Stimulated activated CD4-positive, alpha-beta T cell treated with anti-CD3 and anti-CD28 coated beads, Interleukin-4, amount 100 ng/mL, for 48 hours (primary cell): ENCODE measurements at regions not wholly inside any gene's neighbourhood (a gene's known extent, or its start where the extent isn't known, plus 50 kb on each side); places are given as distances from the start of the nearest gene placed in this dataset.

Experiments
- DNase-seq, 2 donors: peaks; one replicate each; pipeline ENCODE4 v3.0.0-alpha.2; 2020; ENCODE audit warnings: low read depth in 2 of 2

DNA sequence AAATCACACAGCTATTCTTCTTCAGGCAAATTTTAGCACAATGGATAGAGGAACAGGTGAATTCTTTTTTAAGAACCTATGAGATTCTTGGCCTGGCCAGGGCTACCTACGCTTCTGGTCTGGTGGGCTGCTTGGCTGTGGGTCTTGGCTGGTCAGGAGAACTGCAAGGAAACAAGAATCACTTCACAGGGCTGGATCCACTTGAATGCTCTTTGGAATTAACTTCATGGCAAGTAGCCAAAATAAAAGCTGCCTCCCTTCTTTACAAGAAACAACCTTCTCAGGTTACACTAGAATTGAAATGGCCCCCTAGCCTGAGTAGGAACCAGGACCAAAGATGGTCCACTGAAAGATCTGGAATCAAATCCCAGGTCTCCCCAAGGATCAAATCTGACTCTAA lies 519.1 kb downstream of the IQCM start:
- no peak for DNase-seq

DNA sequence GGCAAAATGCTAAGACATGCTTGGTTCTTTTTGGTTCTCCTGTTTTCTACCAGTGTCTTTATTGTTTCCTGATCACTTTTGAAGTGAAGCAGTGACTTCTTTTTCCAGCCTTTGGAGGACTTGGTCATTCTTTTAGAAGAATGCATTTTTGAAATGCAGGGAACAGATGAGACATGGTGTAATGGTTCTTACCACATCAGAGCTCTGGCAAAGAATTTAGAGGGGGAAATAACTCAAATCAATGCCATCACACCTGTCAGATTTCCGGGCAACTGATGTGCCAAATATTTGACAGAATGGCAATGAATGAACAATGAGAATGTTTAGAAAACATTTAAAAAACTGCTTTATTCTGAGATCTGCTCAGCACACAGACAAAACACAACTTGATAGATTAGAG lies 519.6 kb downstream of the IQCM start:
- DNase-seq, result no peak

DNA sequence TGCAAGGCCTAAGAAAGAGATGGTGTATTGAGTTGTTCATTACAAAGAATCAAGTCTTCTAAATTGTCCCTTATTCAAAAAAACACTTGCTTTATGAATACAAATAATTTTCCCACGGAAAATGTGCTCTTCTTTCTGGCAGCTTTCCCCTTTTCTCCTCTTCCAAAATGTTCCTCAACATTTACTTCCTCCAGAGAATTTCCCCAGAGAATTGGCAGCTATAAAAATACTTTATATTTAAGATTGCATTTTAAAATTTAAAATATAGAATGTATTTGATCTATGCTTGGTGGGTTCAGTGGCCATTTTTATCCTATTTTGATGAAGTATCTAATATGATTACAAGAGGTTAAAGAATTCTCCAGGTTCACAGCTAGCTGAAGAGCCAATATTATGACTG lies 521.0 kb downstream of the IQCM start:
- DNase-seq, result no peak

DNA sequence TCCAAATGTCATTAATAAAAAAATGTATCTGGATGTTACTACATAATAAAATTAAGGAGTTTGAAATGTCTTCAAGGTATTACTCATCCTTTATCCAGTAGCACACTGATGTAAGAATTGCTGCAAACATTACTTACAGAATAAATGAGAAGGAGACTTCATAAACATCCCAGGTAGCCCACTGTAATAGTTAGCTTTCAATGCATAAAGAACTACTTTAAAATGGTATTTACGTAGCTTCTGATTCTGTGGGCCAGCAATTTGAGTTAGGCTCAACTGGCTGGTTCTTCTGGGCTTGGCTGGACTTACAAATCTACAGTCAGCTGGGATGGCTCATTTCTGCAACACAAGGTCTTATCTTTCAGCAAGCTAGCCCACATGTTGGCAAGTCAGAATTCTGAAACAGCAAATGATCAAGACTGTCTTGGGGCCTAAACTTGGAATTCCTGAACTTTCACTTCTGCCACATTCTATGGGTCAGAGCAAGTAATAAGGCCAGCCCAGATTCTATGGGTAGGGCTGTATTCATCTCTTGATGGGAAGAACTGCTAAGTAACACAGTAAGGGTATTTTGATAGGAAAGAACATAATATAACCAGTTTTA lies 522.5 kb downstream of the IQCM start:
- no peak for DNase-seq

DNA sequence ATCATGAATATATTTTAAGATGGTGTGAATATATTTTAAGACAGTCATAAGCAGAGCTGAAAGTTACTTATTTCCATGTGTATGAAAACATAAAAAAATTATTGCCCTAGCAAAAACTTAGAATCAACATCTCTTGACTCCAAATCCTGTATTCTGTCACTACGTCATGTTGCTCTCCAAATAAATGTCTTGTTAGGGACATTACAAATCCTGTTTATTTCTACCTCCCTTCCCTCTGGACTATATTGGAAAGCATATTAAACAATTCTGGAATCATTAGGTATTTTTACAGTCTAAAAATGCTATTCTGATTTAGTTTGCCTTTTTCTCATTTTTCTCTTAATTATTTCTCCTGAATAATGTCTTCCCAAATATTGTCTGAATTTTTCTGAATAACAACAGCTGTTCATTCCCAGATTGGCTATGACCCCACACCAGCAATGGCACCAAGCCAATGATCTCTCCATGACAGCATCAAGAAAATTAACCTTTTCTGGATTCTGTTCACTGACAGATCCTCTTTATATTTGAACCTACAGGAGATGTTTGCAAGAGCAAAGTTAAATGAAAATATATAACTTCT lies 523.1 kb downstream of the IQCM start:
- DNase-seq, result no peak

DNA sequence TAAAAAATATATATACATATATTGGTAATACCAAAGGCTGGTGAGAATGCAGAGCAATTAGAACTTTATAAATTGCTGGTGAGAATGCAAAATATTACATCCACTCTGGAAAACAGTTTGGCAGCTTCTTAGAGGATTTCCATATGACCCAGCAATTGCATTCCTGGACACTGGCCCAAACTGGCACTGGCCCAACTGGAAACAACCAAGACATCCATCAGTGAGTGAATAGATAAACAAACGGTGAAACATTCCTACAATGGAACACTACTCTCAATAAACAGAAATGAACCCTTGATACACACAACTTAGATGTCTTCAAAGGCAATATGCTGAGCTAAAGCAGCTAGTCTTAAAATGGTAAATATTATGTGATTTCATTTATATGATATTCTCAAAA lies 524.2 kb downstream of the IQCM start:
- DNase-seq, result no peak

DNA sequence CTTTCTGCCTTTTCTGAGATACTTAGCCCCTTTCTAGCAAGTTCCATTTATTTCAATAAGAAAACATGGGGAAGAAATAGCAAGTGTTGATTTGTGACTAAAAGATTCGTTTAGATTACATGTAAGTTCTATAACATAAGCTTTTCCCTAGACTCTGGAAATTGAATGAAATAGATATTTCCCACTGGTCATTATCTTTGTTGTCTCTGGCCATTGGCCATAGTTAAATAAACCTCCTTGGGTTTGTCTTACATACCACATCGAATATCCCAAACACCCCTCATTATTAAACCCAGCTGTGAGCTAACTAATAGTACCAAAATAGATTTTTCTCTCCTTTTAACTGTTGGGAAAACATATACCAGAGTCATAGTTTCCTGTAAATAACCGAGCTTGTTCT lies 534.8 kb downstream of the IQCM start:
- DNase-seq, result no peak

DNA sequence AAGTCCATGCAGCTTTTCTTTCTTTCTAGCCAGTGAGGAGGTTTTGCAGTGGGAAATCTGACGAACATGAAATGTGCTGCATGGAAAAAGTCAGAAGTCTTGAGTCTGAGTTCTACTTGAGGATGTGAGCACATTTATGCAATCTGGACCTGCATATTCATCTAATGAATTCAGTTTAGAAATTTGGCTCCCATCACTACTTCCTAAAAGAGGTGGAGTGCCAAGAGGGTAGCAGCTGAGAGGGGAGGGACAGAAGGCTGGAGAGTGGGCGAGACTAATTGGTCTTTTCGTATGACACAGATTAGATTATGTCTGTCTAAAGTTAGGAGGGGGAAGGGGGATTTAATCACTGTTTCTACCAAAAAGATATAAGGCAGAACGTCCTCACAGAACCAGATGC lies 535.9 kb downstream of the IQCM start:
- no peak for DNase-seq

DNA sequence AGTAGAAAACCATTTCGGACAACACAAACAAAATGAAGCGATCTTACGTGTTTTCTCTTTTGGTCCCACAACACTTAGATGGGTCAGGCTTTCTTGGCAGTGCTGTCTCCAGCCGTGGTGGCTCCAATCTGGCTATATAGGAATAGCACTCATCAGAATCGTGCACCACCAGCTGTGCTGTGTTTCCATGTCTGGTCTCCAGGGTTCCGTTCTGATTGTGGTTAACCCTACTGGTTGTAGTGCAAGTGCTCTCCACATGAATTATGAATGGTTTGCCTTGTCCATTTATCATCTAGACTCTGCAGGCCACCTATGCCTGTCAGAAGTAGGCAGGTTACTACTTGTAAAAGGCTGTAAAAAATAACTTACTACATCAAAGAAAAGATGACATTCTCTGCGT lies 536.3 kb downstream of the IQCM start:
- no peak for DNase-seq

DNA sequence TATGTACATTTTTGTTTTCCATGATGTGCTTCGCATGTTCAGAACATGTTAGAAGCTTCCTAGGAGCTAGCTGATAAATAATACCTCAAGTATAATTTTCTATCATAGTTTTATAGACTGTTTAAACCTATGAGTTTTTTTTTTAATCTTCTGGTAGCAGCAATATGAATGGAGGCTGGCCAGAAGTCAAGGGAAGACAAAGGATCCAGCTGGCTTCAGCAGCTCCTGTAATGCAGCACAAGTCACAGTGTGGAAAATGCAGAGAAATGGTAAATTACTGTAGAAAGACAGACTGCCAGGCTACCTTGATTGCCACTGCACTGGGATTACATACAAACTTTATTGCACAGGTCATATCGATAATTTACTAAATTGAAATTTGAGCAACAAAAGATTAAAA lies 537.9 kb downstream of the IQCM start:
- DNase-seq, result no peak

DNA sequence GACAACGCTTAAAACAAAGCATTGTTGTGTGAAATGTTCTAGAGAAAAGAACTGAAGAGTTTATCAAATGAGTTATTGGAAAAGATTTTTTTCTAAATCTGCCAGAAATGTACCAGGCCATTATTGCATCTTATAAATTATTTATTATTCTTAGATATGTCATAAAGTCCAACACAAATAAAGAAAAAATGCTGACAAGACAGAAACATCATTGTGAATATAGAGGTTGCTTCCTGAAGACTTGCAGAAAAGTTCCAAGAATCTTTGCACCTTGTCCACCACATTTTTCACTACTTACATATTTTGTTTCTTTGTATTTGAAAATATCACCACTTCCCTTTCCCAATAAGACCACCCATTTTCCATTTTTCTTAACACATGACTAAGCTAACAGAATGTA lies 545.8 kb downstream of the IQCM start:
- DNase-seq, result no peak

DNA sequence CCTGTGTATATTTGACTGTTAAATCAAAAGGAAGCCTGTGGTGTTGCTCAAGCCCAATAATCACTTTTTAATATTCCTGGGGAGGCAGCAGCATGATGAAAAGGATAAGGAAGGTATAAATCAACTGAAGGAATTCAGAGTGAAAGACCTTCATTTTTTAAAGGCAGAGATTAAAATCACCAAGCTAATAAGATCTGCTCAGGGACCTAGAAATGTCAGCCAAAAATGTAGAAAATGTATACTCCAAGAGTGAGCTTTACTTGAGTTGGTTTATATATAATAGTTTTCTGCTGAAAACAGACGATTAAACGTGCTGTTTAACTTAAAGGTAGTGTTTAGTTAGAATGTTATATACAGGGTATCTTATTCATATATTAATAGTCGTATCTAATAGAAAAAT lies 549.3 kb downstream of the IQCM start:
- DNase-seq, result no peak

DNA sequence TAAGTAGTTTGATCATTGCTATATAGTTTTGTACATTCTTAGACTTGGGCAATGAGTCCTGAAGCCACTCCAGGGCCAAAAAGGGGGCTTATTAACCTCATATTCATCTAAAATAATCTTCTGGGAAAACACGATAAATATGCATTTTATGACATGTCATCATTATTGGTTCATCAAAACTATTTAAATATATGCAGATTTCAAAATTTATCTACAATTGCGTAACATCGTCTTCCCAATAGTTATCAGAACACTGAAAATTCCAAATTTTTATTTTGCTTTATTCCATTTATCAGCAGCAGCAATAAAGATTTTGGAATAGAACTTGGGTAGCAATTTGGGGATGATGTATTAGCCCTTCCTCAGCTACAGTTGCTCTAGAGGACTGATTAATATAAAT lies 550.0 kb downstream of the IQCM start:
- DNase-seq, result no peak

DNA sequence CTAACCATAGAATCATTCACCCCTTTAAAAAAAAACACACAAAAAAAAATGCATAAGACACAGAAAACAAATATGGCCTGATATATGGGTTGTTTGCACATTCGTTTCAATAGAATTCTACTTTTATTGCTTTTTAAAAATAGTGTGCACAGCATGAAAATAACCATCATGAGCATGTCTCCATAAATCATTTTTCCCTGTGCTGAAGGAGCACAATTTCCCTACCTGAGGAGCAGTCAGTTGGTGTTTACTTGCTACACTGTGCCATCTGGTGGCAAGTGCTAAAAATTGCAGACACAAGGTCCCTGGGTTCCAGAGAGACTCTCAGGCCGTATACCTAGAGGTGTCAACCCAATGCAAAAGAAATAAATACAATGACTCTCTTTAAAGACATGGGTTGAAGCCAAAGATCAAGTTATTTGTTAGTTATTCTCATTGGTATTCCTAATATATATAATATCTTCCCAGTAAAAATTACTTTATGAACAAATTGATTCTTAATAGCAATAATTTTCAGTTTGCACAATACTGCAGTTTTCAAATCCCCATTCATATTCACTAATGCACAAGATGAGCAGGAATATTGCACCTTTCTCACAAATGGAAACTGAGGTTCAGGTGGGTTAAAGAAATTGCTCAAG lies 551.4 kb downstream of the IQCM start:
- DNase-seq, result no peak

DNA sequence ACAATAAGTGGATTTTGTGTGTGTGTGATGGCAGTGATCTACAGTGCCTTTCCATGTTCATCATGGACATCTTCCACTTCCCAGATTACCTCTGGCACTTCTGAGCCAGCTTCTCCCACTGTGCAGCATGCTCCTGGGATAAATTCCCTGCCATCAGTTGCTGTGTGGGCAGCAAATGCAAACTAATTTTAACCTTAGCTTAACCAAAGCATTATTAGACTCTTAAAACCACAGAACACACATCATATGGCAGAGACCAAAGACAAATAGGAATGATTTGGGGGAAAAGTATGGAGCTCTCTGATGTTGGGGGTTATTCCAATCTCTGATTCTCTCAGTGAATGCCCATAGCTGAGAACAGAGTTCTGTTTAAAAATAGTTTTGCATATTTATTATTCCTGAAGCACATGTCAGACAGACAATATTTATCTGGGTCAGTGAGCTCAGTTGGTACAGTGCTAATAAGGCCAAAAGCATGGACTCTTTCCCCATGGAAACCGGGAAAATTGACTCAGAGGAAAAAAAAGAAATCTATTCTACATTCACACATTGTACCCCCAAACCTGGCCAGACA lies 567.4 kb downstream of the IQCM start:
- DNase-seq, result no peak

DNA sequence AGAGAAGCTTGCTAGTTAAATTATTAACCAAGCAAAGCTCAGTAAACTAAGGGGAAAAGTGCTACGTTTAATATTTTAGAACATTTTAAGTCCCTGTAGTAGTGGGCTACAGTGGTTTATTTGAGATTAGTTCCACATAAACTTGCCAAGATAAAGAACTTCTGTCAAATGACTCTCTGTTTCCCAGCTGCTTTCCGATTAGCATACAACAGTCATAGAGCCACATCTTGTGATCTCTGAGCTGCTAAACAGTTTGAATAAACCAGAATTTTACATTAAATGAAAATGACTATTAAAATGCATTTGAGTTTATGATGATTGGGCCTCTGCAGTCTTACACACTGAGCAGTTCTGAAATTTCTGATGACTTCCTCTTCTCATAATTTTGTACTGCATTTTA lies 568.5 kb downstream of the IQCM start:
- DNase-seq, result no peak

DNA sequence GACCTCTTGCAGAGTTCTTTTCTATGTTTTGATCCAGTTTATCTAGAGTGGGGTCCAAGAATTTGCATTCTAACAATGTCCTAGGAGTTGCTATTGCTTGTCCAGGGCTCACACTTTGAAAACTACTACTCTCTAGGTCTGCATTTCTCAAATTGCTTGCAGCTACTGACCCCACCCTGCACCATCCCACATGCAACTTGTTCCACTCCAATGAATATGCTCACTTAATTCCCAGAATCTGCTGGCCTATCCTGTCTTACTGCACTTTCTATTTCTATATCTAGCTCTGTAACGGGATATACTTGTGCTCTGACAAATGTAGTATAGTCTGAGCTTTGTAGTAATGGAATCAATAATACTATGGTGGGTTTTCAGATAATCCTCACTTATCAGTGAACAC lies 570.3 kb downstream of the IQCM start:
- DNase-seq, result no peak

DNA sequence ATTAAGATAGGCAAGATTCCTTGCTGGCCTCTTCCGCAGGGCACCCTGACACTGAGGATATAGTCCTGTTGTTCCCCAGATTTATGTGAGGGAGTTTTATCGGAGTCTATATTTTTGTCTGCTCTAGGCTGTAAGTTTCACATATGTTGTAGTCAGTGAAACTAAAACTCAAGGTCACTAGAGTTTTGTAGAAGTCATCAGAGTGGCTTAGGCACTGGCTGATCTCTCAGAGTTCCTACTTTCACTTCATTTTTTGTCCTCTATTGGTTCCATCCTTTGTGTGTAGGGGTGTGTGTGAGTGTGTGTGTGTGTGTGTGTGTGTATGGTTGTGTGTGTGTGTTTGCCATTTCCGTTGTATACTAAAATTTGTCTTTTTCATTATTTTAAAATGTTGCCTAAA lies 577.5 kb downstream of the IQCM start:
- DNase-seq, result no peak

DNA sequence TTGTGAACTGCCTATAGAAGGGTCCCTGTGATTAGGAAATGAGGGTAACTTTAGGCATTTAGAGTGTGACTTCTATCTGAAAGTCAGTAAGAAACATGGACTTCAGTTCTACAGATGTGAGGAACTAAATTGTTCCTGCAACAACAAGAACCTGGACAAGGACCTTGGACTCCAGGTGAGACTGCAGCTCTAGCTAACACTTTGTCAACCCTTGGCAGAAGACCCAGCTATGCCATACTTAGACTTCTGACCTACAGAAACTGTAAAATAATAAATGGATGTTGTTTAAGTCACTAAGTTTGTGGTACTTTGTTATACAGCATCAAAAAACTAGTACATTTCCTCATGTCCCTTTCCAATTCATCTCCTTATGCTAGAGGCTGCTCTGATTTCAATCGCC lies 580.8 kb downstream of the IQCM start:
- DNase-seq, result no peak

DNA sequence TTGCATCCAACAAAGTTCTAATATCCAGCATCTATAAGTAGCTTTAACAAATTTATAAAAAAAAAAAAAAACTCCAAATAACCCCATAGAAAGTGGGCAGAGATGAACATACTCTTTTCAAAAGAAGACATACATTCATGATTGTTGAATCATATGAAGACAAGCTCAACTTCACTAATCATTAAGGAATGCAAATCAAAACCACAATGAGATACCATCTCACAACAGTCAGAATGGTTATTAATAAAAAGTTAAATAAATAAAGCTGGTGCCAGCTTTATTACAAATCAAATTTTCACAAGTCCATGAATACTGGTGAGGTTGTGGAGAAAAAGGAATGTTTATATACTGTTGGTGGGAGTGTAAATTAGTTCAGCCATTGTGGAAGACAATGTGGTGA lies 592.0 kb downstream of the IQCM start:
- DNase-seq, result no peak

DNA sequence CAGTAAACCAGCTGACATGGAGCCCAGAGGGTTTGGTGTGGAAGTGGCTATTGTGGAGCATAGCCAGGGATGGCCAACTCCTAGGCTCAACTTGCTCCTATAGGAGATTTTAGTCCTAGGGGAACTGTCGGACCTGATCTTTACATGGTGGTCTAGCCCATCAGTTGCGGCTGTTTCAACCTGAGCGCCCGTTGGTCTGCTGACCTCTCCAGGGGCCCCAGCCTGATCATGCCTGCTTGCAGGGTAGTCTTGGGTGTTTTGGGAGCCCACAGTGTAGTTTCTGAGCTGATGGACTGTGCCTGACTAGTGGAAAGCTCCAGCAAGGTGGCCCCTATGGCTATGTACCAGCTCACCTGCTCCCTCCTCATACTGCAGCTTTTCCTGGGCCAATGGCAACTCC lies 597.0 kb downstream of the IQCM start:
- DNase-seq, result no peak

DNA sequence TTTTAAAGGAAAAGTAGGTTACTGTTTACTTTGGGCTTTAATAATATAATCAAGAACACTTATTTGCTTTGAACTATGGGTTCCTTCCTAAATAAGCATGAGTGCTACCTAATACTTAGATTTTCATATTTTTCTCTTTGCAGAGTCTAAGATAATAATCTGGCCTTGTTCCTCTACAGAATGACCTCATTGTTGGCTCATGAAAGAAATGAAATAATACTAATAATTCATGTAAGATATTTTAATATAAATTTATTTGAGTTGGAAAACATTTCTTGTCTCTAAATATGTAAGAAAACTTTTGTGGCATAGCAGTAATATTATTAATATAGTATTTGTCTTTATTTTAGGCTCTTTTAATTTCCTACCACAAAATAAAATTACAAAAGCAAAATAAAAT lies 601.3 kb downstream of the IQCM start:
- no peak for DNase-seq

DNA sequence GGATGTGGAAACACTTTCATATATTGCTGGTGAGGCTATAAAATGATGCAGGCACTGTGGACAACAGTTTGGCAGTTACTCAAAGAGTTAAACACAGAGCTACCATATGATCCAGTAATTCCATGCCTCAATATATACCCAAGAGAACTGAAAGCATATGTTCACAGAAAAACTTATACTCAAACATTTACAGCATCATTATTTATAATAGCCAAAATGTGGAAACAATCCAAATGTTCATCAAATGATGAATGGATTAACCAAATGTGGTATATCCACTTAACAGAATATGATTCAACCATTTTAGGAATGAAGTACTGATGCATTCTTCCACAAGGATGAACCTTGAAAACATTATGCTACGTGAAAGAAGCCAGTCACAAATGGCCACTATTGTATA lies 603.8 kb downstream of the IQCM start:
- DNase-seq, result no peak
